ENCODE measurements at regions not wholly inside any gene's neighbourhood (a gene's known extent, or its start where the extent isn't known, plus 50 kb on each side); places are given as distances from the start of the nearest gene placed in this dataset.
"Not testable (repeated sequence)": the region's sequence is repeated elsewhere in the genome, so short reads cannot be mapped to it uniquely, and the experiment has no call there.

GRCh38 chr3:107233877-107234276 lies 143.4 kb upstream of the CCDC54 start:
- TF ChIP-seq, protein P1, sequence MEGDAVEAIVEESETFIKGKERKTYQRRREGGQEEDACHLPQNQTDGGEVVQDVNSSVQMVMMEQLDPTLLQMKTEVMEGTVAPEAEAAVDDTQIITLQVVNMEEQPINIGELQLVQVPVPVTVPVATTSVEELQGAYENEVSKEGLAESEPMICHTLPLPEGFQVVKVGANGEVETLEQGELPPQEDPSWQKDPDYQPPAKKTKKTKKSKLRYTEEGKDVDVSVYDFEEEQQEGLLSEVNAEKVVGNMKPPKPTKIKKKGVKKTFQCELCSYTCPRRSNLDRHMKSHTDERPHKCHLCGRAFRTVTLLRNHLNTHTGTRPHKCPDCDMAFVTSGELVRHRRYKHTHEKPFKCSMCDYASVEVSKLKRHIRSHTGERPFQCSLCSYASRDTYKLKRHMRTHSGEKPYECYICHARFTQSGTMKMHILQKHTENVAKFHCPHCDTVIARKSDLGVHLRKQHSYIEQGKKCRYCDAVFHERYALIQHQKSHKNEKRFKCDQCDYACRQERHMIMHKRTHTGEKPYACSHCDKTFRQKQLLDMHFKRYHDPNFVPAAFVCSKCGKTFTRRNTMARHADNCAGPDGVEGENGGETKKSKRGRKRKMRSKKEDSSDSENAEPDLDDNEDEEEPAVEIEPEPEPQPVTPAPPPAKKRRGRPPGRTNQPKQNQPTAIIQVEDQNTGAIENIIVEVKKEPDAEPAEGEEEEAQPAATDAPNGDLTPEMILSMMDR (IDR thresholded peaks at IDR 0.05) = not testable (repeated sequence)
- TF ChIP-seq ZFX (IDR thresholded peaks at IDR 0.05; ENCODE audit: borderline replicate concordance) = not testable (repeated sequence)

All from 22Rv1 (cell line).